K562 (cell line): ENCODE measurements at regions not wholly inside any gene's neighbourhood (a gene's known extent, or its start where the extent isn't known, plus 50 kb on each side); places are given as distances from the start of the nearest gene placed in this dataset.

Source experiments
- ATAC-seq: fragments of 200-7000 bp; cut with Tn5 transposase; 3 replicates; pipeline ENCODE4 v1.9.1; 2020; ENCODE audit warnings: moderate library complexity
- BruUV-seq: library from RNA; stranded (reverse); fragments of 400-500 nt; replicated peaks from 2 replicates; lab custom pipeline; 2021; lab: Mats Ljungman, UMichigan
- CTCF ChIA-PET: fragments of 300-600 bp; formaldehyde crosslinking; extraction: SDS; loops from one replicate; lab custom pipeline; 2021; ENCODE audit warnings: low intra/inter-chr PET ratio; lab: Yijun Ruan, JAX
- POLR2A ChIA-PET: fragments of 300-600, 350-650 bp; sonication (Branson Sonifier 250); formaldehyde crosslinking; extraction: SDS; loops from one replicate; lab custom pipeline; 2021; ENCODE audit warnings: antibody characterized with exemption, inconsistent platforms; lab: Yijun Ruan, JAX
- DNase-seq, 4 experiments: peaks; one replicate each; pipeline versions ENCODE4 v3.0.0 to v3.0.0-alpha.2; 2011 to 2018; ENCODE audit warnings: low spot score in 3 of 4, mixed read lengths in 3 of 4; ENCODE audit errors: extremely low read depth in 1 of 4
- FAIRE-seq: peaks from 2 replicates; lab custom pipeline; 2011; peaks lifted over from hg19 to GRCh38; lab: Jason Lieb, UNC
- H2AFZ ChIP-seq: 2 replicates; pipeline ENCODE4 v1.6.0; 2011; ENCODE audit warnings: low read depth, low read length, control low read depth, inconsistent platforms
- H3K27ac ChIP-seq: fragments of 200-600 bp; 3 replicates; pipeline ENCODE4 v1.8.0; 2011; ENCODE audit warnings: low read depth, mild to moderate bottlenecking, control low read depth, inconsistent platforms, low read length, moderate library complexity, mixed read lengths; ENCODE audit errors: extremely low read depth
- H3K27me3 ChIP-seq, 2 experiments: fragments of 300-600 bp in 1 of 2; 2 replicates in 1 of 2; 3 replicates in 1 of 2; pipeline versions ENCODE4 v1.6.0 to v1.8.0; 2011; ENCODE audit warnings: inconsistent platforms in 2 of 2, low read length in 2 of 2, mild to moderate bottlenecking in 1 of 2, mixed read lengths in 1 of 2, moderate library complexity in 1 of 2; ENCODE audit not compliant: control insufficient read depth in 2 of 2, insufficient read depth in 2 of 2
- H3K36me3 ChIP-seq: fragments of 300-600 bp; 3 replicates; pipeline ENCODE4 v1.8.0; 2011; ENCODE audit warnings: mild to moderate bottlenecking, low read length, inconsistent platforms; ENCODE audit not compliant: control insufficient read depth, insufficient read depth
- H3K4me1 ChIP-seq, 2 experiments: fragments of 200-600 bp in 1 of 2; replicated peaks in 1 of 2; 2 replicates in 1 of 2; 3 replicates in 1 of 2; pipeline versions ENCODE4 v1.5.1 to v1.8.0; 2011; ENCODE audit warnings: inconsistent platforms in 2 of 2, low read length in 2 of 2, mild to moderate bottlenecking in 1 of 2, mixed read lengths in 1 of 2, moderate library complexity in 1 of 2; ENCODE audit not compliant: control insufficient read depth in 2 of 2, insufficient read depth in 2 of 2
- H3K4me2 ChIP-seq: 2 replicates; pipeline ENCODE4 v1.6.1; 2011; ENCODE audit warnings: low read length, control low read depth, inconsistent platforms, mixed read lengths; ENCODE audit not compliant: insufficient read depth
- H3K4me3 ChIP-seq: fragments of 200-600 bp; sonication (generic), shearing (Covaris generic); 2 replicates; pipeline ENCODE4 v1.5.1; 2016; ENCODE audit warnings: control low read depth, inconsistent platforms
- H3K79me2 ChIP-seq: fragments of 200-600 bp; 3 replicates; pipeline ENCODE4 v1.8.0; 2011; ENCODE audit warnings: low read length, inconsistent platforms; ENCODE audit not compliant: control insufficient read depth, insufficient read depth
- H3K9ac ChIP-seq, 2 experiments: 2 replicates each; pipeline versions ENCODE4 v1.6.0 to v1.6.1; 2011; ENCODE audit warnings: low read depth in 2 of 2, low read length in 2 of 2, control low read depth in 1 of 2, inconsistent platforms in 1 of 2, mild to moderate bottlenecking in 1 of 2, mixed read lengths in 1 of 2; ENCODE audit not compliant: insufficient read depth in 1 of 2
- H3K9me1 ChIP-seq: one replicate; pipeline ENCODE4 v1.6.0; 2011; ENCODE audit warnings: inconsistent platforms, mild to moderate bottlenecking, low read length, moderate library complexity; ENCODE audit not compliant: control insufficient read depth, insufficient read depth
- H3K9me3 ChIP-seq: replicated peaks from 2 replicates; pipeline ENCODE4 v1.5.1; 2011; ENCODE audit warnings: low read depth, low read length, inconsistent platforms; ENCODE audit not compliant: control insufficient read depth, insufficient read depth
- H4K20me1 ChIP-seq: replicated peaks from 2 replicates; pipeline ENCODE4 v1.6.1; 2011; ENCODE audit warnings: low read length, inconsistent platforms, mixed read lengths; ENCODE audit not compliant: control insufficient read depth, insufficient read depth
- ATF4 ChIP-seq: fragments of 450-650 bp; formaldehyde crosslinking; IDR thresholded peaks from 2 replicates; pipeline ENCODE4 v1.4.0; 2022; ENCODE audit warnings: mild to moderate bottlenecking, moderate library complexity
- CTBP1 ChIP-seq: fragments of 450-650 bp; IDR thresholded peaks from 2 replicates; pipeline ENCODE4 v1.6.1; 2016; ENCODE audit warnings: borderline replicate concordance
- DACH1 ChIP-seq: fragments of 450-650 bp; IDR thresholded peaks from 2 replicates; pipeline ENCODE4 v1.6.1; 2018; ENCODE audit not compliant: partially characterized antibody
- E2F3 ChIP-seq: fragments of 250-450 bp; sonication (Bioruptor Pico); IDR thresholded peaks from 2 replicates; pipeline ENCODE4 v1.4.0; 2020; ENCODE audit warnings: mild to moderate bottlenecking
- GTF2F1 ChIP-seq: IDR thresholded peaks from 2 replicates; pipeline ENCODE4 v1.6.1; 2011; ENCODE audit warnings: low read depth, low read length, improper control_type of control experiment
- WGBS: fragments of 100-300 bp; shearing (Covaris generic); methylation state at CpG from one replicate; pipeline ENCODE4 v1.1.6; 2016; ENCODE audit warnings: low coverage, mixed read lengths; ENCODE audit not compliant: insufficient coverage; ENCODE audit errors: missing lambda C conversion rate; 5-methylcytosine and 5-hydroxymethylcytosine counted together
- in situ Hi-C: fragments of 300-500 bp; cut with MboI; formaldehyde crosslinking; loops from 4 replicates; pipeline ENCODE4 v1.15.0; 2018; ENCODE audit warnings: inconsistent platforms, mixed read lengths
- intact Hi-C: fragments of 100-400 bp; cut with micrococcal nuclease; formaldehyde crosslinking; loops from 2 replicates; pipeline ENCODE4 v1.14.2; 2022

GRCh38 chr14:101075025-101075800 lies 171.7 kb upstream of the RTL1 start:
- Histone ChIP-seq H3K9me1 (no peaks in the 10 kb centered on the region), H3K4me2 (no peak overlapping the region), H4K20me1 (no peaks in the 10 kb centered on the region; the same call in 1 of the 2 replicates), H3K36me3 (no peaks in the 10 kb centered on the region), H2AFZ (no peak overlapping the region), H3K9me3 (no peaks in the 10 kb centered on the region), H3K4me1 (peaks cover 0 to 16% of the 10 kb centered on the region in 2 experiments; a peak in 2 of 5 replicates), H3K27ac (no peak overlapping the region), H3K9ac (no peak overlapping the region), H3K4me3 (no peak overlapping the region), H3K27me3 (peaks cover 0 to 48% of the 10 kb centered on the region in 2 experiments; a peak in 2 of 5 replicates), H3K79me2 (no peaks in the 10 kb centered on the region)
- ATAC-seq: no peak
- ChIA-PET CTCF (no interaction called here), POLR2A (no interaction called here)
- no TSS peak for BruUV-seq
- no peak for FAIRE-seq
- DNase-seq: no peak
- in situ Hi-C loops (no loop called here), intact Hi-C loops (no loop called here)
- 0% methylated on average over 9 of the region's 9 CpGs for WGBS
- no peak for TF ChIP-seq GTF2F1
- no peak for TF ChIP-seq DACH1

GRCh38 chr14:101075801-101076413 lies 172.4 kb upstream of the RTL1 start:
- H3K4me3 ChIP-seq: no peak overlapping the region
- no peak for DNase-seq
- peaks cover 0 to 42% of the 10 kb centered on the region in 2 experiments; a peak in 2 of 5 replicates for H3K27me3 ChIP-seq
- in situ Hi-C loops: no loop called here
- no peaks in the 10 kb centered on the region; the same call in 1 of the 2 replicates for H4K20me1 ChIP-seq
- H3K79me2 ChIP-seq: no peaks in the 10 kb centered on the region
- no TSS peak for BruUV-seq
- no peak overlapping the region for H3K4me2 ChIP-seq
- POLR2A ChIA-PET: no interaction called here
- peaks cover 0 to 16% of the 10 kb centered on the region in 2 experiments; a peak in 2 of 5 replicates for H3K4me1 ChIP-seq
- H2AFZ ChIP-seq: no peak overlapping the region
- H3K36me3 ChIP-seq: no peaks in the 10 kb centered on the region
- no peaks in the 10 kb centered on the region for H3K9me3 ChIP-seq
- 5% methylated on average over 11 of the region's 15 CpGs for WGBS
- H3K27ac ChIP-seq: no peak overlapping the region
- CTCF ChIA-PET: no interaction called here
- intact Hi-C loops: no loop called here
- no peak for ATAC-seq
- H3K9me1 ChIP-seq: no peaks in the 10 kb centered on the region
- no peak for FAIRE-seq
- no peak overlapping the region for H3K9ac ChIP-seq
- TF ChIP-seq ATF4 (CRISPR knock-in tag): no peak
- TF ChIP-seq E2F3 (CRISPR knock-in tag): no peak
- no peak for TF ChIP-seq CTBP1
